SK-N-SH treated with all-trans-retinoic acid at 6 μM for 48 hours (cell line): ENCODE measurements at regions not wholly inside any gene's neighbourhood (a gene's known extent, or its start where the extent isn't known, plus 50 kb on each side); places are given as distances from the start of the nearest gene placed in this dataset.

Source experiments
- ATAC-seq: fragments of 200-7000 bp; cut with Tn5 transposase; 3 replicates; pipeline ENCODE4 v1.9.1; 2020; ENCODE audit warnings: mild to moderate bottlenecking, moderate library complexity
- ARNTL ChIP-seq: fragments of 450-650 bp; formaldehyde crosslinking; IDR thresholded peaks from 2 replicates; pipeline ENCODE4 v1.5.0; 2020; ENCODE audit warnings: low read depth, mild to moderate bottlenecking, moderate library complexity, borderline replicate concordance
- BACH2 ChIP-seq: fragments of 250-450 bp; sonication (Bioruptor Pico); IDR thresholded peaks from 2 replicates; pipeline ENCODE4 v1.9.0; 2021; ENCODE audit warnings: mild to moderate bottlenecking, borderline replicate concordance
- CSDC2 ChIP-seq: fragments of 250-450 bp; sonication (Bioruptor Pico); IDR thresholded peaks from 2 replicates; pipeline ENCODE4 v1.5.0; 2020; ENCODE audit warnings: mild to moderate bottlenecking, moderate library complexity
- CSRNP3 ChIP-seq: fragments of 250-450 bp; sonication (Bioruptor Pico); IDR thresholded peaks from 2 replicates; pipeline ENCODE4 v1.5.1; 2021; ENCODE audit warnings: mild to moderate bottlenecking, moderate library complexity
- ESRRG ChIP-seq: fragments of 250-450 bp; sonication (Bioruptor Pico); IDR thresholded peaks from 2 replicates; pipeline ENCODE4 v1.6.1; 2021; ENCODE audit warnings: mild to moderate bottlenecking
- GLIS3 ChIP-seq: fragments of 250-450 bp; sonication (Bioruptor Pico); IDR thresholded peaks from 2 replicates; pipeline ENCODE4 v1.5.0; 2020; ENCODE audit warnings: mild to moderate bottlenecking, moderate library complexity
- ISL1 ChIP-seq: fragments of 250-450 bp; sonication (Bioruptor Pico); IDR thresholded peaks from 2 replicates; pipeline ENCODE4 v2.1.2; 2022; ENCODE audit warnings: mild to moderate bottlenecking, moderate library complexity
- OSR1 ChIP-seq: fragments of 250-450 bp; sonication (Bioruptor Pico); IDR thresholded peaks from 2 replicates; pipeline ENCODE4 v1.8.0; 2022; ENCODE audit warnings: moderate library complexity, mild to moderate bottlenecking, inconsistent platforms
- PPARA ChIP-seq: fragments of 250-450 bp; sonication (Bioruptor Pico); IDR thresholded peaks from 2 replicates; pipeline ENCODE4 v1.5.0; 2020; ENCODE audit warnings: mild to moderate bottlenecking, borderline replicate concordance
- RARB ChIP-seq: fragments of 250-450 bp; sonication (Bioruptor Pico); IDR thresholded peaks from 2 replicates; pipeline ENCODE4 v1.8.0; 2021; ENCODE audit warnings: mild to moderate bottlenecking, moderate library complexity
- SNAI2 ChIP-seq: fragments of 250-450 bp; sonication (Bioruptor Pico); IDR thresholded peaks from 2 replicates; pipeline ENCODE4 v1.5.0; 2020; ENCODE audit warnings: mild to moderate bottlenecking, moderate library complexity
- TCF4 ChIP-seq: fragments of 250-450 bp; sonication (Bioruptor Pico); IDR thresholded peaks from 2 replicates; pipeline ENCODE4 v1.8.0; 2021; ENCODE audit warnings: mild to moderate bottlenecking, moderate library complexity, borderline replicate concordance
- TOX ChIP-seq: fragments of 250-450 bp; sonication (Bioruptor Pico); IDR thresholded peaks from 2 replicates; pipeline ENCODE4 v1.8.0; 2021; ENCODE audit warnings: mild to moderate bottlenecking, moderate library complexity, borderline replicate concordance
- TSHZ2 ChIP-seq: fragments of 250-450 bp; sonication (Bioruptor Pico); IDR thresholded peaks from 2 replicates; pipeline ENCODE4 v1.5.0; 2020; ENCODE audit warnings: mild to moderate bottlenecking, moderate library complexity
- ZC3H10 ChIP-seq: fragments of 250-450 bp; sonication (Bioruptor Pico); IDR thresholded peaks from 2 replicates; pipeline ENCODE4 v1.5.1; 2021; ENCODE audit warnings: mild to moderate bottlenecking, moderate library complexity
- ZFP3 ChIP-seq: fragments of 250-450 bp; sonication (Bioruptor Pico); IDR thresholded peaks from 2 replicates; pipeline ENCODE4 v1.5.0; 2020; ENCODE audit warnings: mild to moderate bottlenecking, moderate library complexity
- ZFP30 ChIP-seq: fragments of 450-650 bp; formaldehyde crosslinking; IDR thresholded peaks from 2 replicates; pipeline ENCODE4 v1.5.0; 2022; ENCODE audit warnings: mild to moderate bottlenecking, moderate library complexity
- ZNF565 ChIP-seq: fragments of 450-650 bp; formaldehyde crosslinking; conservative IDR thresholded peaks from 2 replicates; pipeline ENCODE4 v1.5.0; 2020; ENCODE audit warnings: low read depth, mild to moderate bottlenecking, moderate library complexity
- ZNF70 ChIP-seq: fragments of 450-650 bp; formaldehyde crosslinking; IDR thresholded peaks from 2 replicates; pipeline ENCODE4 v1.5.0; 2020; ENCODE audit warnings: mild to moderate bottlenecking, moderate library complexity
- ZNF8 ChIP-seq: fragments of 450-650 bp; formaldehyde crosslinking; IDR thresholded peaks from 2 replicates; pipeline ENCODE4 v1.5.0; 2020; ENCODE audit warnings: mild to moderate bottlenecking, moderate library complexity
- TF ChIP-seq, protein P1 (sequence below): fragments of 250-450 bp; sonication (Bioruptor Pico); IDR thresholded peaks from 2 replicates; pipeline ENCODE4 v1.8.0; 2020; ENCODE audit warnings: mild to moderate bottlenecking, moderate library complexity, borderline replicate concordance
- TF ChIP-seq, protein P2 (sequence below): fragments of 250-450 bp; sonication (Bioruptor Pico); IDR thresholded peaks from 2 replicates; pipeline ENCODE4 v1.5.1; 2020; ENCODE audit warnings: low read depth, mild to moderate bottlenecking, moderate library complexity

DNA sequence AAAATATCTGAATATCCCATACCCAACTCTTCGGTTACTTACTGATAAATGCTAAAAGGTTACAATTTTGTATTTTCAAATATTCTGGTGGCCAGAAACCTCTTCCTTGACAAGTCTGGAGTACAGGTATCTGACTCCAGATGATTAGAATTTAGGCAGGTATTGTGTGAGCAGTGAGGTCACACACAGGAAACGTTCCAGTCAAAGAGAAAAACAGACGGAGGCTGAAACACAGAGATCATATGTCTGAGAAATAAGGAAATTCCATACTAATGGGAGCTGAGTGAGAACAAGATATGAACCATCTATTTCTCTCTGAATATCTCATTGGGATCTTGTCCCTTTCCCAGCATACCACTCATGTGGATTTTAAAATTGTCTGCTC lies 89.4 kb upstream of the IGLL5 start:
- TF ChIP-seq CSDC2 (CRISPR knock-in tag): no peak
- no peak for TF ChIP-seq ARNTL (CRISPR knock-in tag)
- TF ChIP-seq BACH2: no peak
- ATAC-seq: no peak

DNA sequence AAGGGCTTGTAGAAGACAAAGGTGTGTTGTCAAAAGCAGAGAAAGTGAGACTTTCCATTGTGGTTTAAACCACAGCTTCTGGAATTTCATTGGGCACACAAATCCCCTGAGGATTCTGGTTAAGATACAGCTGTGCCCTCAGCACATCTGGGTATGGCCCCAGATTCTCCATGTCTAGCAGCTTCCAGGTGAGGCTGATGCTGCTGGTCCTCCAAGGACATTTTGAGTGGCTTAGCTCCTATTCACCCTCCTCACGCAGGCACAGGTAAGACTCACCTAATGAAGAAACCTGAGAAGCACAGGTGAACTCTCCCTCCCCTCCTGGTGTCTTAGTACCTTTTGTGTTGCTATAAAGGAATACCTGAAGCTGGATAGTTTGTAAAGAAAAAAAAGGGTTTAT lies 88.9 kb upstream of the IGLL5 start:
- TF ChIP-seq ZFP3 (no peak), TSHZ2 (CRISPR knock-in tag) (no peak), ZC3H10 (CRISPR knock-in tag) (no peak), TCF4 (CRISPR knock-in tag) (no peak), ZFP30 (CRISPR knock-in tag) (no peak), CSRNP3 (no peak), ISL1 (CRISPR knock-in tag) (no peak), ARNTL (CRISPR knock-in tag) (no peak), GLIS3 (CRISPR knock-in tag) (no peak), RARB (CRISPR knock-in tag) (no peak), ZNF70 (no peak), SNAI2 (no peak), TOX (CRISPR knock-in tag) (no peak), OSR1 (no peak), ZNF8 (no peak), PPARA (CRISPR knock-in tag) (no peak)
- TF ChIP-seq, protein P1, sequence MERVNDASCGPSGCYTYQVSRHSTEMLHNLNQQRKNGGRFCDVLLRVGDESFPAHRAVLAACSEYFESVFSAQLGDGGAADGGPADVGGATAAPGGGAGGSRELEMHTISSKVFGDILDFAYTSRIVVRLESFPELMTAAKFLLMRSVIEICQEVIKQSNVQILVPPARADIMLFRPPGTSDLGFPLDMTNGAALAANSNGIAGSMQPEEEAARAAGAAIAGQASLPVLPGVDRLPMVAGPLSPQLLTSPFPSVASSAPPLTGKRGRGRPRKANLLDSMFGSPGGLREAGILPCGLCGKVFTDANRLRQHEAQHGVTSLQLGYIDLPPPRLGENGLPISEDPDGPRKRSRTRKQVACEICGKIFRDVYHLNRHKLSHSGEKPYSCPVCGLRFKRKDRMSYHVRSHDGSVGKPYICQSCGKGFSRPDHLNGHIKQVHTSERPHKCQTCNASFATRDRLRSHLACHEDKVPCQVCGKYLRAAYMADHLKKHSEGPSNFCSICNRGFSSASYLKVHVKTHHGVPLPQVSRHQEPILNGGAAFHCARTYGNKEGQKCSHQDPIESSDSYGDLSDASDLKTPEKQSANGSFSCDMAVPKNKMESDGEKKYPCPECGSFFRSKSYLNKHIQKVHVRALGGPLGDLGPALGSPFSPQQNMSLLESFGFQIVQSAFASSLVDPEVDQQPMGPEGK (CRISPR knock-in tag): no peak
- TF ChIP-seq, protein P2, sequence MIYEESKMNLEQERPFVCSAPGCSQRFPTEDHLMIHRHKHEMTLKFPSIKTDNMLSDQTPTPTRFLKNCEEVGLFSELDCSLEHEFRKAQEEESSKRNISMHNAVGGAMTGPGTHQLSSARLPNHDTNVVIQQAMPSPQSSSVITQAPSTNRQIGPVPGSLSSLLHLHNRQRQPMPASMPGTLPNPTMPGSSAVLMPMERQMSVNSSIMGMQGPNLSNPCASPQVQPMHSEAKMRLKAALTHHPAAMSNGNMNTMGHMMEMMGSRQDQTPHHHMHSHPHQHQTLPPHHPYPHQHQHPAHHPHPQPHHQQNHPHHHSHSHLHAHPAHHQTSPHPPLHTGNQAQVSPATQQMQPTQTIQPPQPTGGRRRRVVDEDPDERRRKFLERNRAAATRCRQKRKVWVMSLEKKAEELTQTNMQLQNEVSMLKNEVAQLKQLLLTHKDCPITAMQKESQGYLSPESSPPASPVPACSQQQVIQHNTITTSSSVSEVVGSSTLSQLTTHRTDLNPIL: no peak
- ATAC-seq: no peak

GRCh38 chr22:22799561-22799960 lies 88.1 kb upstream of the IGLL5 start:
- no peak for TF ChIP-seq CSRNP3
- no peak for TF ChIP-seq SNAI2
- no peak for TF ChIP-seq ZFP30 (CRISPR knock-in tag)
- TF ChIP-seq, protein P2: no peak
- no peak for TF ChIP-seq ZNF8
- no peak for TF ChIP-seq GLIS3 (CRISPR knock-in tag)
- TF ChIP-seq ARNTL (CRISPR knock-in tag): no peak
- no peak for TF ChIP-seq BACH2
- TF ChIP-seq ZNF70: no peak
- no peak for TF ChIP-seq TSHZ2 (CRISPR knock-in tag)
- TF ChIP-seq TOX (CRISPR knock-in tag): no peak
- no peak for TF ChIP-seq ZFP3
- no peak for TF ChIP-seq PPARA (CRISPR knock-in tag)
- TF ChIP-seq ESRRG (CRISPR knock-in tag): no peak
- TF ChIP-seq RARB (CRISPR knock-in tag): no peak
- no peak for TF ChIP-seq TCF4 (CRISPR knock-in tag)
- no peak for TF ChIP-seq ZNF565 (CRISPR knock-in tag)
- no peak for TF ChIP-seq ISL1 (CRISPR knock-in tag)

More at GRCh38 chr22:22799561-22799960, 88.1 kb upstream of the IGLL5 start:
- no peak for ATAC-seq
